Astrocyte (in vitro differentiated cells and primary cell): ENCODE measurements at regions not wholly inside any gene's neighbourhood (a gene's known extent, or its start where the extent isn't known, plus 50 kb on each side); places are given as distances from the start of the nearest gene placed in this dataset.

Experiments
- DNase-seq: peaks from one replicate; pipeline ENCODE4 v3.0.0-alpha.2; 2010; ENCODE audit warnings: low read depth
- FAIRE-seq: peaks from 2 replicates; lab custom pipeline; 2011; peaks lifted over from hg19 to GRCh38; lab: Jason Lieb, UNC
- H2AFZ ChIP-seq: 2 replicates; pipeline ENCODE4 v1.6.0; 2012; ENCODE audit warnings: low read depth, low read length, inconsistent platforms
- H3K27ac ChIP-seq: 2 replicates; pipeline ENCODE4 v1.5.1; 2011; ENCODE audit warnings: low read depth, low read length, inconsistent platforms
- H3K27me3 ChIP-seq: 2 replicates; pipeline ENCODE4 v1.6.0; 2011; ENCODE audit warnings: low read length, inconsistent platforms; ENCODE audit not compliant: insufficient read depth
- H3K36me3 ChIP-seq: 2 replicates; pipeline ENCODE4 v1.5.1; 2011; ENCODE audit warnings: low read length, inconsistent platforms; ENCODE audit not compliant: insufficient read depth
- H3K4me1 ChIP-seq: 2 replicates; pipeline ENCODE4 v1.5.1; 2011; ENCODE audit warnings: low read length, inconsistent platforms; ENCODE audit not compliant: insufficient read depth
- H3K4me2 ChIP-seq: 2 replicates; pipeline ENCODE4 v1.6.0; 2012; ENCODE audit warnings: low read length, inconsistent platforms
- H3K4me3 ChIP-seq: 2 replicates; pipeline ENCODE4 v1.5.1; 2011; ENCODE audit warnings: low read depth, mild to moderate bottlenecking, low read length, inconsistent platforms; ENCODE audit not compliant: insufficient read depth
- H3K79me2 ChIP-seq: 2 replicates; pipeline ENCODE4 v1.6.0; 2012; ENCODE audit warnings: mild to moderate bottlenecking, low read length, inconsistent platforms; ENCODE audit not compliant: insufficient read depth
- H3K9ac ChIP-seq: 2 replicates; pipeline ENCODE4 v1.6.0; 2012; ENCODE audit warnings: mild to moderate bottlenecking, low read length, inconsistent platforms
- H3K9me3 ChIP-seq: 2 replicates; pipeline ENCODE4 v1.5.1; 2012; ENCODE audit warnings: low read depth, mild to moderate bottlenecking, low read length, inconsistent platforms; ENCODE audit not compliant: insufficient read depth
- H4K20me1 ChIP-seq: 2 replicates; pipeline ENCODE4 v1.6.0; 2012; ENCODE audit warnings: low read length, inconsistent platforms; ENCODE audit not compliant: insufficient read depth
- H3K27ac Mint-ChIP-seq: one replicate; pipeline ENCODE4 v1.8.0; 2021; ENCODE audit warnings: mild to moderate bottlenecking, mixed read lengths; ENCODE audit not compliant: unreplicated experiment
- H3K27me3 Mint-ChIP-seq: one replicate; pipeline ENCODE4 v1.8.0; 2021; ENCODE audit warnings: low read depth, mixed read lengths; ENCODE audit not compliant: unreplicated experiment
- H3K36me3 Mint-ChIP-seq: one replicate; pipeline ENCODE4 v1.8.0; 2021; ENCODE audit warnings: low read depth, mixed read lengths; ENCODE audit not compliant: unreplicated experiment
- H3K4me1 Mint-ChIP-seq: one replicate; pipeline ENCODE4 v1.8.0; 2021; ENCODE audit warnings: low read depth, mixed read lengths; ENCODE audit not compliant: unreplicated experiment
- H3K4me3 Mint-ChIP-seq: one replicate; pipeline ENCODE4 v1.8.0; 2021; ENCODE audit warnings: mild to moderate bottlenecking, moderate library complexity, mixed read lengths; ENCODE audit not compliant: unreplicated experiment
- H3K9me3 Mint-ChIP-seq: one replicate; pipeline ENCODE4 v1.8.0; 2021; ENCODE audit warnings: mild to moderate bottlenecking, mixed read lengths; ENCODE audit not compliant: unreplicated experiment
- EZH2 ChIP-seq: IDR thresholded peaks from 2 replicates; pipeline ENCODE4 v1.6.1; 2012; ENCODE audit warnings: mild to moderate bottlenecking, low read length, inconsistent platforms; ENCODE audit not compliant: insufficient read depth
- TF ChIP-seq, protein P1 (sequence below): IDR thresholded peaks from 2 replicates; pipeline ENCODE4 v1.5.1; 2011; ENCODE audit warnings: low read depth, mild to moderate bottlenecking, inconsistent platforms, low read length, moderate library complexity; ENCODE audit not compliant: insufficient read depth

DNA sequence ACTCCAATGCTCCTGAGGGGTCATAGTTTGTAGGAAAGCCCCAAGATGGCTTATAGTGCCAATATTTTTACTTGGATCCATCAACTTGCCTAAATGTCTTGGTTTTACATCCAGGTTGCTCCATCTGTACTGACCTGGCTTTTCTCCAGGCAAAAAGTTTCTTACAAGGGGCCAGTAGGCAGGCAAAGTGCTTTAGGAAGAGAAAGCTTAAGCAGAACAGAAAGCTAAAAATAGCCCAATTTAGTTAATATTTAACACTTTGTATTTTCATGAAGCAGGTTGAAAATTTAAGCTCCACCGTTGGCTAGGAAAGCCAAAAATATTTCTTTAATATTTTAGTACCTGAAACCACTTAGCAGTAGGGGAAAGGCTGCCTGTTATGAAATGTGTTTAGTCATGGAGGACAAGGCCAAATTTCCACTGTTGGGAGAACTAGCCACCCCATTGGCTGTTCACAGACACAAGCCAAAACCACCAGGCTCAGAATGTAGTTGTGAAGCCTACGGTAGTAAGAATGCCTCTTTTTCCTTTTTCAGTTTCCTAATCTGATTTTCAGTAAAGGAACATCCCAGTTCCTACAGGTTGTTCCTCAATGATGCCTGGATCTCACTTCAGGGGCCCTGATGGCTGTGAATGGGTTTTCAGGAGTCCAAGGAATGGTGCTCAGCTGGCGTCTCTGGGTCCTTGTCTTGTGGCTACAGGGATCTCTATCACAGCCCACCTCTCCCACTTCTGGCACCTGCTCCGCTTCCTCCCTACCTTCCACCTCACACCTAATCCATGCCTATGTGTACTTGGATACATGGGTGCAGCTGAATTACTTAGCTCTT, 324.8 kb downstream of the PMP22 start:
- Mint-ChIP-seq H3K27ac (no peak overlapping the region), H3K4me3 (no peak overlapping the region), H3K4me1 (peaks cover 14% of the 10 kb centered on the region), H3K9me3 (no peaks in the 10 kb centered on the region), H3K27me3 (no peaks in the 10 kb centered on the region), H3K36me3 (no peaks in the 10 kb centered on the region)
- H3K4me3 ChIP-seq: no peak overlapping the region
- TF ChIP-seq, protein P1, sequence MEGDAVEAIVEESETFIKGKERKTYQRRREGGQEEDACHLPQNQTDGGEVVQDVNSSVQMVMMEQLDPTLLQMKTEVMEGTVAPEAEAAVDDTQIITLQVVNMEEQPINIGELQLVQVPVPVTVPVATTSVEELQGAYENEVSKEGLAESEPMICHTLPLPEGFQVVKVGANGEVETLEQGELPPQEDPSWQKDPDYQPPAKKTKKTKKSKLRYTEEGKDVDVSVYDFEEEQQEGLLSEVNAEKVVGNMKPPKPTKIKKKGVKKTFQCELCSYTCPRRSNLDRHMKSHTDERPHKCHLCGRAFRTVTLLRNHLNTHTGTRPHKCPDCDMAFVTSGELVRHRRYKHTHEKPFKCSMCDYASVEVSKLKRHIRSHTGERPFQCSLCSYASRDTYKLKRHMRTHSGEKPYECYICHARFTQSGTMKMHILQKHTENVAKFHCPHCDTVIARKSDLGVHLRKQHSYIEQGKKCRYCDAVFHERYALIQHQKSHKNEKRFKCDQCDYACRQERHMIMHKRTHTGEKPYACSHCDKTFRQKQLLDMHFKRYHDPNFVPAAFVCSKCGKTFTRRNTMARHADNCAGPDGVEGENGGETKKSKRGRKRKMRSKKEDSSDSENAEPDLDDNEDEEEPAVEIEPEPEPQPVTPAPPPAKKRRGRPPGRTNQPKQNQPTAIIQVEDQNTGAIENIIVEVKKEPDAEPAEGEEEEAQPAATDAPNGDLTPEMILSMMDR: no peak
- TF ChIP-seq EZH2: no peak
- FAIRE-seq (no peak), DNase-seq (no peak)
- H3K36me3 ChIP-seq: no peaks in the 10 kb centered on the region
- H3K4me2 ChIP-seq: no peak overlapping the region
- no peak overlapping the region for H2AFZ ChIP-seq
- H3K4me1 ChIP-seq: no peaks in the 10 kb centered on the region
- H3K79me2 ChIP-seq: no peaks in the 10 kb centered on the region
- H3K9ac ChIP-seq: no peak overlapping the region
- H3K27ac ChIP-seq: no peak overlapping the region
- no peaks in the 10 kb centered on the region for H3K9me3 ChIP-seq
- no peaks in the 10 kb centered on the region for H4K20me1 ChIP-seq
- peaks cover 2% of the 10 kb centered on the region for H3K27me3 ChIP-seq

DNA sequence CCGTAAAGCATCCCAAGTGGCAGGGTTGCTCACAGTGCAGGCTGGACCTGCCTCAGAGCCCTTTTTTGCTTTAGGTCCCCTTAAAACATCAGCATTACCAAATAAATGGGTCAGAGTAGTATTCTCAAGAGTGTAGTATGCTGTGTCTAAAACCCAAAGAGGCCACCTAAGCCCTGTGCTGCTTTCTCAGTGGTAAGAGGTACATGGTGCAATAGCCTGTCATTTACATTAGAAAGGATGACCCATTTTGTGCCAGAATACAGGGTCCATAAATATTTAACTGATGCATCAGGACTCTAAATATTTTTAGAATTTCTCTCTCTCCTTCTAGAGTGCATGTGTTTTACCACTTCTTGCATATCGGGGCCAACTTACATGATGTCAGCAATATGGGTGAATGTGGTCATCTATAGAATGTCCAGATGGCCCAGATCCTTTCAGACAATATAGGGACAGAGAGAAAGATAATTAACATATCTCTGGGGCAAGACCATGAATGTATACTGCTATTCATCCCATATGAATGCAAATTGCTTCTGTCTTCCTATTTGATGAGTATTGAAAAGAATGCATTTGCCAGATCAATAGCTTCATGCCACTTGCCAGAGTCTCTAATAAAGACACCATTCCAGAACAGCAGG, 329.2 kb downstream of the PMP22 start:
- Mint-ChIP-seq H3K4me1 (no peaks in the 10 kb centered on the region), H3K4me3 (no peak overlapping the region), H3K9me3 (no peaks in the 10 kb centered on the region), H3K36me3 (no peaks in the 10 kb centered on the region), H3K27me3 (peaks cover 3% of the 10 kb centered on the region), H3K27ac (no peak overlapping the region)
- DNase-seq (no peak), FAIRE-seq (no peak)
- H3K27ac ChIP-seq: no peak overlapping the region
- H3K27me3 ChIP-seq: peaks cover 2% of the 10 kb centered on the region
- no peaks in the 10 kb centered on the region for H4K20me1 ChIP-seq
- no peak overlapping the region for H3K4me2 ChIP-seq
- no peak for TF ChIP-seq EZH2
- TF ChIP-seq, protein P1: no peak
- no peaks in the 10 kb centered on the region for H3K9me3 ChIP-seq
- H3K9ac ChIP-seq: no peak overlapping the region
- no peaks in the 10 kb centered on the region for H3K36me3 ChIP-seq
- no peak overlapping the region for H2AFZ ChIP-seq
- no peaks in the 10 kb centered on the region for H3K4me1 ChIP-seq
- no peaks in the 10 kb centered on the region for H3K79me2 ChIP-seq
- no peak overlapping the region for H3K4me3 ChIP-seq
